H1 (cell line): ENCODE measurements at regions not wholly inside any gene's neighbourhood (a gene's known extent, or its start where the extent isn't known, plus 50 kb on each side); places are given as distances from the start of the nearest gene placed in this dataset.

Source experiments
- CTCF ChIA-PET: fragments of 300-600 bp; sonication (Branson Sonifier 250); formaldehyde crosslinking; loops from one replicate; lab custom pipeline; 2021; ENCODE audit not compliant: partially characterized antibody; lab: Charles Lee
- POLR2A ChIA-PET: fragments of 300-600 bp; sonication (Branson Sonifier 250); formaldehyde crosslinking; loops from one replicate; lab custom pipeline; 2021; ENCODE audit warnings: inconsistent platforms; ENCODE audit not compliant: partially characterized antibody; lab: Charles Lee
- DNase-seq, 2 experiments: peaks; one replicate each; pipeline versions ENCODE4 v3.0.0 to v3.0.0-alpha.2; 2010 to 2022; ENCODE audit warnings: low spot score in 2 of 2, low read depth in 1 of 2, mixed read lengths in 1 of 2
- FAIRE-seq: peaks from 2 replicates; lab custom pipeline; 2011; peaks lifted over from hg19 to GRCh38; lab: Jason Lieb, UNC
- H2AFZ ChIP-seq: 2 replicates; pipeline ENCODE4 v1.8.1; 2012; ENCODE audit warnings: low read length, inconsistent platforms
- H2AK5ac ChIP-seq: 2 replicates; pipeline ENCODE4 v1.6.1; 2013; ENCODE audit warnings: low read depth, low read length
- H2BK120ac ChIP-seq: replicated peaks from 2 replicates; pipeline ENCODE3; 2013; ENCODE audit warnings: low read depth, low read length, inconsistent platforms
- H2BK12ac ChIP-seq: 2 replicates; pipeline ENCODE4 v1.6.1; 2013; ENCODE audit warnings: low read depth, low read length
- H2BK15ac ChIP-seq: 2 replicates; pipeline ENCODE4 v1.6.1; 2013; ENCODE audit warnings: low read length
- H2BK20ac ChIP-seq: 2 replicates; pipeline ENCODE4 v1.6.1; 2013; ENCODE audit warnings: low read length
- H2BK5ac ChIP-seq: 2 replicates; pipeline ENCODE4 v1.6.1; 2013; ENCODE audit warnings: low read depth, low read length
- H3K14ac ChIP-seq: 2 replicates; pipeline ENCODE4 v1.6.1; 2013; ENCODE audit warnings: inconsistent platforms; ENCODE audit not compliant: insufficient read length
- H3K18ac ChIP-seq: 2 replicates; pipeline ENCODE4 v1.6.1; 2013; ENCODE audit warnings: low read length; ENCODE audit errors: extremely low read depth
- H3K23ac ChIP-seq: 2 replicates; pipeline ENCODE4 v1.6.1; 2013; ENCODE audit warnings: inconsistent platforms; ENCODE audit not compliant: insufficient read length
- H3K23me2 ChIP-seq: 2 replicates; pipeline ENCODE4 v1.6.1; 2013; ENCODE audit warnings: low read depth, low read length
- H3K27ac ChIP-seq: 2 replicates; pipeline ENCODE4 v1.6.1; 2011; ENCODE audit warnings: low read depth, low read length, inconsistent platforms
- H3K27me3 ChIP-seq, 4 experiments: replicated peaks in 1 of 4; 1 replicate in 1 of 4; 2 replicates in 3 of 4; pipeline versions ENCODE4 v1.6.1 to v1.8.1; 2011 to 2013; ENCODE audit warnings: low read length in 3 of 4, mild to moderate bottlenecking in 3 of 4, inconsistent platforms in 2 of 4, mixed read lengths in 2 of 4, moderate library complexity in 1 of 4; ENCODE audit not compliant: control insufficient read depth in 3 of 4, insufficient read depth in 3 of 4; ENCODE audit errors: extremely low read depth in 1 of 4
- H3K36me3 ChIP-seq, 4 experiments: 2 replicates each; pipeline versions ENCODE4 v1.6.1 to v1.8.1; 2011 to 2013; ENCODE audit warnings: mild to moderate bottlenecking in 4 of 4, low read length in 3 of 4, moderate library complexity in 2 of 4, control low read depth in 1 of 4, inconsistent platforms in 1 of 4; ENCODE audit not compliant: insufficient read depth in 4 of 4, control insufficient read depth in 2 of 4
- H3K4ac ChIP-seq: replicated peaks from 2 replicates; pipeline ENCODE3; 2013; ENCODE audit warnings: low read length, low read depth, mixed read lengths, inconsistent platforms; ENCODE audit not compliant: insufficient read length
- H3K4me1 ChIP-seq, 4 experiments: replicated peaks in 1 of 4; 1 replicate in 1 of 4; 2 replicates in 3 of 4; pipeline versions ENCODE4 v1.6.1 to v1.8.1; 2011 to 2013; ENCODE audit warnings: low read length in 3 of 4, inconsistent platforms in 2 of 4, mixed read lengths in 1 of 4; ENCODE audit not compliant: insufficient read depth in 4 of 4, control insufficient read depth in 3 of 4
- H3K4me2 ChIP-seq, 2 experiments: 2 replicates each; pipeline versions ENCODE4 v1.6.1 to v1.8.1; 2011 to 2013; ENCODE audit warnings: low read depth in 2 of 2, low read length in 2 of 2, control low read depth in 1 of 2, inconsistent platforms in 1 of 2, mild to moderate bottlenecking in 1 of 2; ENCODE audit not compliant: insufficient read depth in 1 of 2
- H3K4me3 ChIP-seq, 4 experiments: fragments of 200-600, 300-600 bp in 1 of 4; sonication (generic), shearing (Covaris generic), sonication (Bioruptor Twin) in 1 of 4; 2 replicates each; pipeline versions ENCODE4 v1.5.1 to v1.8.1; 2011 to 2016; ENCODE audit warnings: low read length in 4 of 4, low read depth in 3 of 4, control low read depth in 2 of 4, inconsistent platforms in 2 of 4, mild to moderate bottlenecking in 2 of 4, mixed read lengths in 1 of 4, moderate library complexity in 1 of 4; ENCODE audit not compliant: insufficient read depth in 2 of 4; ENCODE audit errors: extremely low read depth in 1 of 4
- H3K56ac ChIP-seq: replicated peaks from 2 replicates; pipeline ENCODE3; 2013; ENCODE audit warnings: low read depth, mild to moderate bottlenecking, mixed read lengths, low read length, inconsistent platforms; ENCODE audit not compliant: insufficient read length
- H3K79me1 ChIP-seq: 2 replicates; pipeline ENCODE4 v1.6.1; 2013; ENCODE audit warnings: low read depth, low read length, control low read depth
- H3K79me2 ChIP-seq, 2 experiments: 2 replicates each; pipeline versions ENCODE4 v1.6.1 to v1.8.1; 2012 to 2013; ENCODE audit warnings: low read length in 2 of 2, mild to moderate bottlenecking in 2 of 2, inconsistent platforms in 1 of 2; ENCODE audit not compliant: insufficient read depth in 2 of 2, control insufficient read depth in 1 of 2
- H3K9ac ChIP-seq, 4 experiments: replicated peaks in 1 of 4; 1 replicate in 1 of 4; 2 replicates in 3 of 4; pipeline versions ENCODE4 v1.6.1 to v1.8.1; 2011 to 2013; ENCODE audit warnings: low read depth in 3 of 4, low read length in 3 of 4, control low read depth in 2 of 4, mild to moderate bottlenecking in 2 of 4, moderate library complexity in 2 of 4, inconsistent platforms in 1 of 4; ENCODE audit errors: extremely low read depth in 1 of 4
- H3K9me3 ChIP-seq, 2 experiments: 2 replicates each; pipeline versions ENCODE4 v1.6.1 to v1.8.1; 2012 to 2013; ENCODE audit warnings: mild to moderate bottlenecking in 2 of 2, moderate library complexity in 2 of 2, control low read depth in 1 of 2, inconsistent platforms in 1 of 2, low read depth in 1 of 2, low read length in 1 of 2, mixed read lengths in 1 of 2; ENCODE audit not compliant: insufficient read depth in 2 of 2
- H4K20me1 ChIP-seq, 2 experiments: replicated peaks in 1 of 2; 2 replicates each; pipeline versions ENCODE3 to v1.8.1; 2011 to 2013; ENCODE audit warnings: inconsistent platforms in 2 of 2, low read length in 2 of 2, mild to moderate bottlenecking in 1 of 2; ENCODE audit not compliant: insufficient read depth in 2 of 2, control insufficient read depth in 1 of 2
- H4K5ac ChIP-seq: 2 replicates; pipeline ENCODE4 v1.6.1; 2013; ENCODE audit warnings: low read length, low read depth, mixed read lengths, inconsistent platforms; ENCODE audit not compliant: insufficient read length
- H4K8ac ChIP-seq: 2 replicates; pipeline ENCODE4 v1.8.0; 2013; ENCODE audit warnings: mild to moderate bottlenecking, moderate library complexity, low read length, inconsistent platforms; ENCODE audit not compliant: insufficient read depth; ENCODE audit errors: extremely low read depth
- H4K91ac ChIP-seq: replicated peaks from 2 replicates; pipeline ENCODE3; 2013; ENCODE audit warnings: low read length, mixed read lengths, inconsistent platforms; ENCODE audit not compliant: insufficient read length
- MAFK ChIP-seq: IDR thresholded peaks from 2 replicates; pipeline ENCODE4 v1.6.1; 2012; ENCODE audit warnings: low read depth, mild to moderate bottlenecking, improper control_type of control experiment, low read length
- RXRA ChIP-seq: IDR thresholded peaks from 2 replicates; pipeline ENCODE4 v1.6.1; 2011; ENCODE audit warnings: low read depth, mild to moderate bottlenecking, low read length, moderate library complexity; ENCODE audit not compliant: insufficient read depth
- WGBS, 2 experiments: shearing (Covaris generic) in 1 of 2; methylation state at CpG; one replicate each; pipeline versions ENCODE4 v1.1.6 to v1.1.7; 2013 to 2015; ENCODE audit warnings: low lambda C conversion rate in 2 of 2, mixed read lengths in 2 of 2, inconsistent platforms in 1 of 2, low coverage in 1 of 2, missing lambda C conversion rate in 1 of 2; ENCODE audit not compliant: insufficient replicate concordance in 2 of 2, insufficient coverage in 1 of 2, insufficient read length in 1 of 2; ENCODE audit errors: extremely low coverage in 1 of 2, missing lambda C conversion rate in 1 of 2; 5-methylcytosine and 5-hydroxymethylcytosine counted together

- H3K79me2 ChIP-seq: no peaks in the 10 kb centered on the region
- H2BK15ac ChIP-seq: no peak overlapping the region
- no peaks in the 10 kb centered on the region for H4K20me1 ChIP-seq
- H3K27me3 ChIP-seq: no peaks in the 10 kb centered on the region
- no peak overlapping the region for H3K56ac ChIP-seq
- DNase-seq: no peak
- H2BK5ac ChIP-seq: no peak overlapping the region
- H4K91ac ChIP-seq: no peak overlapping the region
- no peak overlapping the region for H2BK120ac ChIP-seq
- ChIA-PET POLR2A (interaction anchor here (0.9 to 2.0 kb wide), 2 partner anchors 243 to 246 kb away, joined by 3 to 8 read pairs; partner anchors contain the start of gene GLUL), CTCF (interaction anchor here (0.7 to 7.9 kb wide), 12 partner anchors 10 to 259 kb away, joined by 3 to 107 read pairs (median 16); partner anchors contain the start of gene TEDDM1)
- no peak overlapping the region for H2AK5ac ChIP-seq
- no peak overlapping the region for H3K9ac ChIP-seq
- 0 out of 2 replicates have a peak overlapping the region, but pooled peaks have one; percentile 18 for H2AFZ ChIP-seq
- no peak overlapping the region for H2BK20ac ChIP-seq
- no peaks in the 10 kb centered on the region; the same call in 1 of the 2 replicates for H3K23me2 ChIP-seq
- no peak overlapping the region for H3K18ac ChIP-seq
- H3K79me1 ChIP-seq: no peaks in the 10 kb centered on the region
- H3K14ac ChIP-seq: no peak overlapping the region
- no peaks in the 10 kb centered on the region for H3K9me3 ChIP-seq
- no peak overlapping the region for H4K5ac ChIP-seq
- H3K4ac ChIP-seq: no peak overlapping the region
- H3K23ac ChIP-seq: no peak overlapping the region
- no peak overlapping the region for H3K4me3 ChIP-seq
- no peak overlapping the region for H4K8ac ChIP-seq
- no peaks in the 10 kb centered on the region for H3K36me3 ChIP-seq
- H3K4me1 ChIP-seq: peaks cover 0 to 8% (median 7%) of the 10 kb centered on the region in 4 experiments; a peak in 5 of 7 replicates
- TF ChIP-seq MAFK (no peak), RXRA (no peak)
- TF ChIP-seq, all 59 proteins: peak for 0
- H2BK12ac ChIP-seq: no peak overlapping the region
- H3K4me2 ChIP-seq: no peak overlapping the region
- H3K27ac ChIP-seq: no peak overlapping the region
- WGBS, 2 experiments: 96% methylated on average over 5 of the region's 5 CpGs; no CpG with 5 or more reads in 1 of the 2 experiments
- no peak for FAIRE-seq
Observed at GRCh38 chr1:182146286-182146685, 84.8 kb upstream of the ZNF648 start.
